A673 (cell line): ENCODE measurements at regions not wholly inside any gene's neighbourhood (a gene's known extent, or its start where the extent isn't known, plus 50 kb on each side); places are given as distances from the start of the nearest gene placed in this dataset.

ENCODE experiments used
- BruUV-seq: library from RNA; stranded (reverse); fragments of 400-500 nt; replicated peaks from 2 replicates; lab custom pipeline; 2021; lab: Mats Ljungman, UMichigan
- CTCF ChIA-PET: fragments of 300-600 bp; sonication (Branson Sonifier 250); formaldehyde crosslinking; loops from one replicate; lab custom pipeline; 2022; ENCODE audit warnings: antibody characterized with exemption; lab: Charles Lee
- POLR2A ChIA-PET: fragments of 300-600 bp; sonication (Branson Sonifier 250); formaldehyde crosslinking; loops from one replicate; lab custom pipeline; 2022; ENCODE audit warnings: antibody characterized with exemption; ENCODE audit not compliant: low non-redundant PET; lab: Charles Lee
- DNase-seq: peaks from one replicate; pipeline ENCODE4 v3.0.0-alpha.2; 2015; ENCODE audit warnings: low spot score
- H3K27ac ChIP-seq: fragments of 200-600 bp; sonication (generic); 2 replicates; pipeline ENCODE4 v1.5.1; 2016; ENCODE audit warnings: mixed run types, low read depth, mild to moderate bottlenecking, mixed read lengths, antibody characterized with exemption, low read length; ENCODE audit not compliant: poor library complexity, severe bottlenecking
- H3K27me3 ChIP-seq: fragments of 200-600 bp; sonication (generic); replicated peaks from 2 replicates; pipeline ENCODE4 v1.6.1; 2017; ENCODE audit warnings: mixed run types, low read depth, mild to moderate bottlenecking, mixed read lengths, antibody characterized with exemption, low read length; ENCODE audit not compliant: insufficient read depth, poor library complexity
- H3K36me3 ChIP-seq: fragments of 200-600 bp; sonication (generic); 2 replicates; pipeline ENCODE4 v1.6.1; 2016; ENCODE audit warnings: mixed run types, mild to moderate bottlenecking, mixed read lengths, antibody characterized with exemption, low read length; ENCODE audit not compliant: insufficient read depth, poor library complexity, severe bottlenecking
- H3K4me1 ChIP-seq: fragments of 200-600 bp; sonication (generic); 2 replicates; pipeline ENCODE4 v1.6.1; 2017; ENCODE audit warnings: mixed run types, mild to moderate bottlenecking, mixed read lengths, antibody characterized with exemption, low read length; ENCODE audit not compliant: insufficient read depth, poor library complexity, severe bottlenecking
- H3K4me3 ChIP-seq: fragments of 200-600 bp; sonication (generic); 2 replicates; pipeline ENCODE4 v1.5.1; 2016; ENCODE audit warnings: low read depth, mixed run types, mild to moderate bottlenecking, mixed read lengths, low read length; ENCODE audit not compliant: poor library complexity, severe bottlenecking
- H3K9me3 ChIP-seq: fragments of 200-600 bp; sonication (generic); 2 replicates; pipeline ENCODE4 v1.6.1; 2016; ENCODE audit warnings: mixed run types, low read depth, mild to moderate bottlenecking, mixed read lengths, antibody characterized with exemption, low read length; ENCODE audit not compliant: poor library complexity, severe bottlenecking
- EZH2 ChIP-seq: fragments of 200-600 bp; sonication (generic); IDR thresholded peaks from 2 replicates; pipeline ENCODE4 v1.6.1; 2017; ENCODE audit warnings: borderline replicate concordance, low read depth, mild to moderate bottlenecking, mixed read lengths, antibody characterized with exemption, low read length; ENCODE audit not compliant: poor library complexity, severe bottlenecking
- intact Hi-C: fragments of 100-400 bp; cut with micrococcal nuclease; formaldehyde crosslinking; loops from one replicate; pipeline ENCODE4 v1.10.0; 2022; ENCODE audit not compliant: unreplicated experiment
- TF ChIP-seq, protein P1 (sequence below): fragments of 300-800, 200-600 bp; sonication (generic); conservative IDR thresholded peaks from 2 replicates; pipeline ENCODE4 v1.5.1; 2017; ENCODE audit warnings: low read depth, mild to moderate bottlenecking, antibody characterized with exemption, low read length, moderate library complexity, mixed read lengths

DNA sequence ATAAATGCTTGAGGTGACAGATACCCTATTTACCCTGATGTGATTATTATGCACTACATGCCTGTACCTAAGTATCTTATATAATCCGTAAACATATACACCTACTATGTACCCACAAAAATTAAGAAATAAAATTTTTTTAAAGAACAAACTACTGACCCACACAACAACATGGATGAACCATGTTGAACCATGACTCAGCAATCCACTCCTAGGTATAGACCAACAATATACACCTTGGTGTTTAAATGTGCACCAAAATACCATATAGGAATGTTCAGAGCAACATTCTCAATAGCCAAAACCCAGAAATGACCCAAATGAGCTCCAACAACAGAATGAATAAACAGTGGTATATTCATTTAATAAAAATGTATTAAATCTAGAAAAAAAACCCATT, 245.1 kb downstream of the GXYLT1 start:
- CTCF ChIA-PET: no interaction called here
- TF ChIP-seq, protein P1, sequence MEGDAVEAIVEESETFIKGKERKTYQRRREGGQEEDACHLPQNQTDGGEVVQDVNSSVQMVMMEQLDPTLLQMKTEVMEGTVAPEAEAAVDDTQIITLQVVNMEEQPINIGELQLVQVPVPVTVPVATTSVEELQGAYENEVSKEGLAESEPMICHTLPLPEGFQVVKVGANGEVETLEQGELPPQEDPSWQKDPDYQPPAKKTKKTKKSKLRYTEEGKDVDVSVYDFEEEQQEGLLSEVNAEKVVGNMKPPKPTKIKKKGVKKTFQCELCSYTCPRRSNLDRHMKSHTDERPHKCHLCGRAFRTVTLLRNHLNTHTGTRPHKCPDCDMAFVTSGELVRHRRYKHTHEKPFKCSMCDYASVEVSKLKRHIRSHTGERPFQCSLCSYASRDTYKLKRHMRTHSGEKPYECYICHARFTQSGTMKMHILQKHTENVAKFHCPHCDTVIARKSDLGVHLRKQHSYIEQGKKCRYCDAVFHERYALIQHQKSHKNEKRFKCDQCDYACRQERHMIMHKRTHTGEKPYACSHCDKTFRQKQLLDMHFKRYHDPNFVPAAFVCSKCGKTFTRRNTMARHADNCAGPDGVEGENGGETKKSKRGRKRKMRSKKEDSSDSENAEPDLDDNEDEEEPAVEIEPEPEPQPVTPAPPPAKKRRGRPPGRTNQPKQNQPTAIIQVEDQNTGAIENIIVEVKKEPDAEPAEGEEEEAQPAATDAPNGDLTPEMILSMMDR: no peak
- TF ChIP-seq EZH2: no peak
- POLR2A ChIA-PET: no interaction called here
- Histone ChIP-seq H3K36me3 (no peaks in the 10 kb centered on the region), H3K4me1 (peaks cover 15% of the 10 kb centered on the region), H3K27me3 (no peaks in the 10 kb centered on the region), H3K4me3 (no peak overlapping the region), H3K27ac (no peak overlapping the region), H3K9me3 (peaks cover 5% of the 10 kb centered on the region)
- BruUV-seq: no TSS peak
- DNase-seq: no peak
- intact Hi-C loops: no loop called here

DNA sequence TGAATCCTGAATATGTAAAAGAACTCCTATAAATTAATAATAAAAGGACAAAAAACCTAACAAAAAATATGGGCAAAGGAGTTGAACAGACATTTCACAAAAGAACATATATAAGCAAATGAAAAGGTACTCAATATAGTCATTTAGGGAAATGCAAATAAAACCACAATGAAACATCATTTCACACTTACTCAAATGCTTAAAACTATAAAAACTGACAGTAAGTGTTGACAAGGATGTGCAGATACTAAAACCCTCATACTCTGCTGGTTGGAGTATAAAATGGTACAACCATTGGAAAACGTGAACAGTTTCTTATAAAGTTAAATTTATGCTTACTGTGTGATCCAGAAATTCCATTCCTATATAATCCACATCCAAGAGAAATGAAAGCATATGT, 247.1 kb downstream of the GXYLT1 start:
- H3K27me3 ChIP-seq: no peaks in the 10 kb centered on the region
- ChIA-PET CTCF (no interaction called here), POLR2A (no interaction called here)
- H3K36me3 ChIP-seq: no peaks in the 10 kb centered on the region
- TF ChIP-seq, protein P1: no peak
- TF ChIP-seq EZH2: no peak
- DNase-seq: no peak
- intact Hi-C loops: no loop called here
- peaks cover 5% of the 10 kb centered on the region for H3K9me3 ChIP-seq
- BruUV-seq: no TSS peak
- no peak overlapping the region for H3K4me3 ChIP-seq
- H3K4me1 ChIP-seq: no peaks in the 10 kb centered on the region
- H3K27ac ChIP-seq: no peak overlapping the region

- no peak overlapping the region for H3K27ac ChIP-seq
- DNase-seq: no peak
- H3K4me1 ChIP-seq: no peaks in the 10 kb centered on the region
- ChIA-PET CTCF (no interaction called here), POLR2A (no interaction called here)
- no peaks in the 10 kb centered on the region for H3K27me3 ChIP-seq
- H3K9me3 ChIP-seq: peaks cover 5% of the 10 kb centered on the region
- BruUV-seq: no TSS peak
- no peak overlapping the region for H3K4me3 ChIP-seq
- intact Hi-C loops: no loop called here
- TF ChIP-seq EZH2: no peak
- TF ChIP-seq, protein P1: no peak
- H3K36me3 ChIP-seq: no peaks in the 10 kb centered on the region
These were observed 251.2 kb downstream of the GXYLT1 start for GRCh38 chr12:41893491-41893890.
